Transverse colon (tissue), 4 donors: ENCODE measurements at regions not wholly inside any gene's neighbourhood (a gene's known extent, or its start where the extent isn't known, plus 50 kb on each side); places are given as distances from the start of the nearest gene placed in this dataset.
"Not testable (repeated sequence)": the region's sequence is repeated elsewhere in the genome, so short reads cannot be mapped to it uniquely, and the experiment has no call there.

Experiments
- DNase-seq: peaks from one replicate; pipeline ENCODE4 v3.0.0-alpha.2; 2019
- H3K27ac ChIP-seq, 4 donors: fragments of 200-600 bp; sonication (generic); 2 replicates each; pipeline ENCODE4 v1.5.1; 2016 to 2018; ENCODE audit warnings: inconsistent platforms in 4 of 4
- H3K27me3 ChIP-seq: fragments of 200-600 bp; sonication (generic); 2 replicates; pipeline ENCODE4 v1.5.1; 2017; ENCODE audit warnings: inconsistent platforms
- H3K36me3 ChIP-seq, 4 donors: fragments of 200-600 bp; sonication (generic); 2 replicates each; pipeline ENCODE4 v1.5.1; 2017 to 2019; ENCODE audit warnings: inconsistent platforms in 4 of 4
- H3K4me1 ChIP-seq, 4 donors: fragments of 200-600 bp; sonication (generic); 2 replicates each; pipeline ENCODE4 v1.5.1; 2017 to 2020; ENCODE audit warnings: inconsistent platforms in 4 of 4
- H3K4me3 ChIP-seq, 4 donors: fragments of 200-600 bp; sonication (generic); 1 replicate in 1 of 4; 2 replicates in 3 of 4; pipeline versions ENCODE4 v1.5.1 to v1.6.1; 2017 to 2019; ENCODE audit warnings: inconsistent platforms in 4 of 4
- H3K9me3 ChIP-seq, 2 donors: fragments of 200-600 bp; sonication (generic); 2 replicates each; pipeline ENCODE4 v1.5.1; 2017 to 2019; ENCODE audit warnings: inconsistent platforms in 2 of 2
- CTCF ChIP-seq, 5 experiments: fragments of 200-600 bp in 3 of 5; fragments of 450-650 bp in 2 of 5; sonication (generic) in 3 of 5; IDR thresholded peaks; 1 replicate in 2 of 5; 2 replicates in 3 of 5; pipeline ENCODE4 v1.5.1; 2016 to 2017; ENCODE audit warnings: antibody characterized with exemption in 5 of 5, inconsistent platforms in 3 of 5, mild to moderate bottlenecking in 2 of 5, moderate library complexity in 1 of 5
- EP300 ChIP-seq: sonication (generic); formaldehyde crosslinking; IDR thresholded peaks from one replicate; pipeline ENCODE4 v1.6.1; 2017; ENCODE audit warnings: antibody characterized with exemption, low read depth
- POLR2A ChIP-seq: fragments of 450-650 bp; IDR thresholded peaks from one replicate; pipeline ENCODE4 v1.6.1; 2016; ENCODE audit warnings: antibody characterized with exemption, mild to moderate bottlenecking, moderate library complexity
- POLR2AphosphoS5 ChIP-seq, 3 donors: sonication (generic); formaldehyde crosslinking; IDR thresholded peaks; one replicate each; pipeline ENCODE4 v1.6.1; 2016; ENCODE audit warnings: antibody characterized with exemption in 3 of 3
- WGBS, 2 donors: methylation state at CpG; one replicate each; pipeline ENCODE4 v1.1.5; 2018; ENCODE audit warnings: low coverage in 1 of 2; 5-methylcytosine and 5-hydroxymethylcytosine counted together
- in situ Hi-C, 4 donors: fragments of 200-750 bp; cut with MboI; loops; one replicate each; pipeline versions ENCODE4 v1.15.0 to v1.15.1; 2017; ENCODE audit warnings: low sequenced_read_pairs in 3 of 4, low pct_ligation_motif_present in 1 of 4, low pct_unique_long_range_greater_than_20kb in 1 of 4
- intact Hi-C: fragments of 100-400 bp; cut with DNase I; formaldehyde crosslinking; loops from one replicate; pipeline ENCODE4 v1.15.1; 2023; ENCODE audit warnings: low total_unique reads

GRCh38 chr4:173111031-173111430 is 57.6 kb upstream of the GALNT7 start:
- in situ Hi-C loops = no loop called here
- Histone ChIP-seq H3K9me3 (no peaks in the 10 kb centered on the region), H3K4me1 (no peaks in the 10 kb centered on the region), H3K36me3 (no peaks in the 10 kb centered on the region), H3K4me3 (no peak overlapping the region), H3K27ac (no peak overlapping the region), H3K27me3 (no peaks in the 10 kb centered on the region)
- no peak for DNase-seq
- intact Hi-C loops = no loop called here
- TF ChIP-seq POLR2A (no peak), POLR2AphosphoS5 (IDR thresholded peaks at IDR 0.05) (no peak), EP300 (no peak), CTCF (IDR thresholded peaks at IDR 0.05) (no peak)

GRCh38 chr4:173117430-173117829 is 51.2 kb upstream of the GALNT7 start:
- intact Hi-C loops, H3K27ac ChIP-seq, DNase-seq, H3K4me3 ChIP-seq, H3K9me3 ChIP-seq, H3K36me3 ChIP-seq, H3K4me1 ChIP-seq, H3K27me3 ChIP-seq, in situ Hi-C loops: not testable (repeated sequence)
- 59 to 71% methylated on average over 2 to 3 of the region's 3 CpGs for WGBS, 2 donors
